GM21723 (cell line): ENCODE measurements at regions not wholly inside any gene's neighbourhood (a gene's known extent, or its start where the extent isn't known, plus 50 kb on each side); places are given as distances from the start of the nearest gene placed in this dataset.
A peak's percentile ranks its signal among the peaks of the same experiment; 100 is the strongest.
"Not testable (repeated sequence)": the region's sequence is repeated elsewhere in the genome, so short reads cannot be mapped to it uniquely, and the experiment has no call there.

Source experiments
- ATAC-seq: cut with Tn5 transposase; IDR thresholded peaks from one replicate; pipeline ENCODE4 v1.9.1; 2021; ENCODE audit warnings: mild to moderate bottlenecking, moderate library complexity; ENCODE audit not compliant: unreplicated experiment

- no peak for ATAC-seq
Observed at GRCh38 chr9:15113288-15113687, 193.7 kb downstream of the TTC39B start.

- ATAC-seq = no peak
Observed at GRCh38 chr9:15111071-15111470, 195.9 kb downstream of the TTC39B start.

- peak; percentile 89 for ATAC-seq
Observed at GRCh38 chr9:15104826-15105420, 194.7 kb upstream of the FREM1 start.

- no peak for ATAC-seq
Observed at GRCh38 chr9:15103290-15103689, 193.1 kb upstream of the FREM1 start.

- ATAC-seq = no peak
Observed at GRCh38 chr9:15101095-15101494, 190.9 kb upstream of the FREM1 start.

GRCh38 chr9:15100571-15100970, 190.3 kb upstream of the FREM1 start:
- ATAC-seq = no peak

GRCh38 chr9:15096972-15097371, 186.7 kb upstream of the FREM1 start:
- ATAC-seq = no peak

GRCh38 chr9:15086778-15087324, 176.6 kb upstream of the FREM1 start:
- no peak for ATAC-seq

- no peak for ATAC-seq
Observed at GRCh38 chr9:15086156-15086763, 176.0 kb upstream of the FREM1 start.

- ATAC-seq = no peak
Observed at GRCh38 chr9:15081021-15081753, 171.0 kb upstream of the FREM1 start.

- ATAC-seq = no peak
Observed at GRCh38 chr9:15080401-15080800, 170.2 kb upstream of the FREM1 start.

- no peak for ATAC-seq
Observed at GRCh38 chr9:15079989-15080388, 169.8 kb upstream of the FREM1 start.

GRCh38 chr9:15077946-15078729, 167.9 kb upstream of the FREM1 start:
- no peak for ATAC-seq

- no peak for ATAC-seq
Observed at GRCh38 chr9:15073620-15074019, 163.4 kb upstream of the FREM1 start.

GRCh38 chr9:15070716-15071115, 160.5 kb upstream of the FREM1 start:
- no peak for ATAC-seq

- no peak for ATAC-seq
Observed at GRCh38 chr9:15069106-15069505, 158.9 kb upstream of the FREM1 start.

- ATAC-seq = no peak
Observed at GRCh38 chr9:15068261-15068660, 158.0 kb upstream of the FREM1 start.

GRCh38 chr9:15059003-15059402, 148.8 kb upstream of the FREM1 start:
- no peak for ATAC-seq

- ATAC-seq = no peak
Observed at GRCh38 chr9:15058236-15058635, 148.0 kb upstream of the FREM1 start.

GRCh38 chr9:15055284-15055683, 145.1 kb upstream of the FREM1 start:
- ATAC-seq = not testable (repeated sequence)

- ATAC-seq = no peak
Observed at GRCh38 chr9:15048772-15049171, 138.5 kb upstream of the FREM1 start.
